ENCODE measurements at regions not wholly inside any gene's neighbourhood (a gene's known extent, or its start where the extent isn't known, plus 50 kb on each side); places are given as distances from the start of the nearest gene placed in this dataset.
"Not testable (repeated sequence)": the region's sequence is repeated elsewhere in the genome, so short reads cannot be mapped to it uniquely, and the experiment has no call there.

DNA sequence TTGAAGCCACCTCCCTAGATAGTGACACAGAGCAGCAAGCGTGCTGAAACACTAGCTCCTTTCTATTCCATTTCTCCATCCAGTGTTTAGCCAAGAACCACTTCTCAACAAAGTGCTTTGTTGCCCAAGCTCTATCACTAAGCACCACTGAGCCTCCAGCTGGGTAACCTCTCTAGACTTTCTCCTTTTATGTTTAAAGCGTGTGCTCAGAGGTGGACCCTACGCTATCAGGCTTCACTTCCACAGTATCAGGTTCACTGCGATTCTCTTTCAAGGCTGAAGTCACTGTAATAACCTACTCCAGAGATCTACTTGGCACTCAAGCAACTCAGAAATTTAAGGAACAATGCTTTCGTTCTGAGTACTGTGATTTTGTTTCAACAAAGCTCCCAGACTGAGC, 197.9 kb downstream of the LNPK start:
- 0 out of 2 replicates have a peak, but pooled peaks cover 4% of the 10 kb centered on the region for H3K27me3 ChIP-seq (ENCODE audit: insufficient read depth, low read length)
- no peak overlapping the region for H3K4me3 ChIP-seq (replicated peaks in 1 of 2; ENCODE audit: low read depth in 1 of 2, low read length in 2 of 2)
- no peak overlapping the region for H3K9ac ChIP-seq (ENCODE audit: low read length)
- H3K9me2 ChIP-seq (ENCODE audit: insufficient read depth) = no peaks in the 10 kb centered on the region
- no peaks in the 10 kb centered on the region for H4K20me1 ChIP-seq (ENCODE audit: insufficient read depth)
- TF ChIP-seq ZNF274 (IDR thresholded peaks at IDR 0.05; ENCODE audit: low read depth, low read length) = no peak
- TF ChIP-seq TCF7L2 (IDR thresholded peaks at IDR 0.05; ENCODE audit: borderline replicate concordance, extremely low read depth, insufficient read depth, insufficient read length) = no peak
- no peak for TF ChIP-seq SP1 (IDR thresholded peaks at IDR 0.05; ENCODE audit: low read depth)
- no peak for TF ChIP-seq YY1 (IDR thresholded peaks at IDR 0.05; ENCODE audit: extremely low read depth, insufficient replicate concordance, low read depth, low read length)
- TF ChIP-seq SIN3A (IDR thresholded peaks at IDR 0.05; ENCODE audit: low read depth) = no peak
- TF ChIP-seq CEBPB (IDR thresholded peaks at IDR 0.05; ENCODE audit: low read depth) = no peak
- TF ChIP-seq, protein P1, sequence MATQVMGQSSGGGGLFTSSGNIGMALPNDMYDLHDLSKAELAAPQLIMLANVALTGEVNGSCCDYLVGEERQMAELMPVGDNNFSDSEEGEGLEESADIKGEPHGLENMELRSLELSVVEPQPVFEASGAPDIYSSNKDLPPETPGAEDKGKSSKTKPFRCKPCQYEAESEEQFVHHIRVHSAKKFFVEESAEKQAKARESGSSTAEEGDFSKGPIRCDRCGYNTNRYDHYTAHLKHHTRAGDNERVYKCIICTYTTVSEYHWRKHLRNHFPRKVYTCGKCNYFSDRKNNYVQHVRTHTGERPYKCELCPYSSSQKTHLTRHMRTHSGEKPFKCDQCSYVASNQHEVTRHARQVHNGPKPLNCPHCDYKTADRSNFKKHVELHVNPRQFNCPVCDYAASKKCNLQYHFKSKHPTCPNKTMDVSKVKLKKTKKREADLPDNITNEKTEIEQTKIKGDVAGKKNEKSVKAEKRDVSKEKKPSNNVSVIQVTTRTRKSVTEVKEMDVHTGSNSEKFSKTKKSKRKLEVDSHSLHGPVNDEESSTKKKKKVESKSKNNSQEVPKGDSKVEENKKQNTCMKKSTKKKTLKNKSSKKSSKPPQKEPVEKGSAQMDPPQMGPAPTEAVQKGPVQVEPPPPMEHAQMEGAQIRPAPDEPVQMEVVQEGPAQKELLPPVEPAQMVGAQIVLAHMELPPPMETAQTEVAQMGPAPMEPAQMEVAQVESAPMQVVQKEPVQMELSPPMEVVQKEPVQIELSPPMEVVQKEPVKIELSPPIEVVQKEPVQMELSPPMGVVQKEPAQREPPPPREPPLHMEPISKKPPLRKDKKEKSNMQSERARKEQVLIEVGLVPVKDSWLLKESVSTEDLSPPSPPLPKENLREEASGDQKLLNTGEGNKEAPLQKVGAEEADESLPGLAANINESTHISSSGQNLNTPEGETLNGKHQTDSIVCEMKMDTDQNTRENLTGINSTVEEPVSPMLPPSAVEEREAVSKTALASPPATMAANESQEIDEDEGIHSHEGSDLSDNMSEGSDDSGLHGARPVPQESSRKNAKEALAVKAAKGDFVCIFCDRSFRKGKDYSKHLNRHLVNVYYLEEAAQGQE (IDR thresholded peaks at IDR 0.05; ENCODE audit: low read depth) = no peak
- TF ChIP-seq FOSL1 (IDR thresholded peaks at IDR 0.05; ENCODE audit: low read depth) = no peak
- TF ChIP-seq, protein P2, sequence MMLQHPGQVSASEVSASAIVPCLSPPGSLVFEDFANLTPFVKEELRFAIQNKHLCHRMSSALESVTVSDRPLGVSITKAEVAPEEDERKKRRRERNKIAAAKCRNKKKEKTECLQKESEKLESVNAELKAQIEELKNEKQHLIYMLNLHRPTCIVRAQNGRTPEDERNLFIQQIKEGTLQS (IDR thresholded peaks at IDR 0.05) = no peak
- BruUV-seq (replicated peaks) = no TSS peak
- intact Hi-C loops (cut with micrococcal nuclease) = no loop called here
- no peaks in the 10 kb centered on the region for H3K9me3 ChIP-seq (ENCODE audit: control insufficient read depth in 1 of 2, insufficient read depth in 1 of 2, low read depth in 1 of 2, low read length in 2 of 2)
- no peak overlapping the region for H2AFZ ChIP-seq (ENCODE audit: low read depth, low read length, poor library complexity, severe bottlenecking)
- H3K79me2 ChIP-seq (ENCODE audit: insufficient read depth, low read length) = no peaks in the 10 kb centered on the region
- POLR2A ChIA-PET = no interaction called here
- H3K4me1 ChIP-seq (ENCODE audit: control insufficient read depth in 1 of 2, insufficient read depth in 2 of 2, low read length in 2 of 2) = no peaks in the 10 kb centered on the region
- DNase-seq (ENCODE audit: low read depth, low spot score) (no peak), ATAC-seq (no peak)
- RAD21 ChIA-PET (ENCODE audit: low non-redundant PET in 1 of 2, low total read pairs in 2 of 2, uncharacterized antibody in 2 of 2, unreplicated experiment in 2 of 2) = no interaction called here
- H3K27ac ChIP-seq (ENCODE audit: low read depth, low read length) = no peak overlapping the region
- no peak overlapping the region for H3K4me2 ChIP-seq (ENCODE audit: low read length)
- CTCF ChIA-PET = no interaction called here
- H3K36me3 ChIP-seq (ENCODE audit: control insufficient read depth in 1 of 2, insufficient read depth in 2 of 2, low read length in 2 of 2) = no peaks in the 10 kb centered on the region

DNA sequence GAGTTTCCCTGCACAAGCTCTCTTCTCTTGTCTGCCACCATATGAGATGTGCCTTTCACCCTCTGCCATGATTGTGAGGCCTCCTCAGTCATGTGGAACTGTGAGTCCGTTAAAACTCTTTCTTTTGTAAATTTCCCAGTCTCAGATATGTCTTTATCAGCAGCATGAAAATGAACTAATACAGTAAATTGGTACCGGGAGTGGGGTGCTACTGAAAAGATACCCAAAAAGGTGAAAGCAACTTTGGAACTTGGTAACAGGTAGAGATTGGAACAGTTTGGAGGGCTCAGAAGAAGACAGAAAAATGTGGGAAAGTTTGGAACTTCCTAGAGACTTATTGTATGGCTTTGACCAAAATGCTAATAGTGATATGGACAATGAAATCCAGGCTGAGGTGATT, 205.6 kb downstream of the LNPK start:
- H3K9me2 ChIP-seq (ENCODE audit: insufficient read depth); H2AFZ ChIP-seq (ENCODE audit: low read depth, low read length, poor library complexity, severe bottlenecking); intact Hi-C loops (cut with micrococcal nuclease); H3K27ac ChIP-seq (ENCODE audit: low read depth, low read length); DNase-seq (ENCODE audit: low read depth, low spot score); BruUV-seq (replicated peaks); H4K20me1 ChIP-seq (ENCODE audit: insufficient read depth); H3K79me2 ChIP-seq (ENCODE audit: insufficient read depth, low read length); H3K4me1 ChIP-seq (ENCODE audit: control insufficient read depth in 1 of 2, insufficient read depth in 2 of 2, low read length in 2 of 2); H3K27me3 ChIP-seq (ENCODE audit: insufficient read depth, low read length); H3K4me2 ChIP-seq (ENCODE audit: low read length); ATAC-seq; RAD21 ChIA-PET (ENCODE audit: low non-redundant PET in 1 of 2, low total read pairs in 2 of 2, uncharacterized antibody in 2 of 2, unreplicated experiment in 2 of 2); H3K9ac ChIP-seq (ENCODE audit: low read length); H3K4me3 ChIP-seq (replicated peaks in 1 of 2; ENCODE audit: low read depth in 1 of 2, low read length in 2 of 2); POLR2A ChIA-PET; H3K9me3 ChIP-seq (ENCODE audit: control insufficient read depth in 1 of 2, insufficient read depth in 1 of 2, low read depth in 1 of 2, low read length in 2 of 2); H3K36me3 ChIP-seq (ENCODE audit: control insufficient read depth in 1 of 2, insufficient read depth in 2 of 2, low read length in 2 of 2); CTCF ChIA-PET: not testable (repeated sequence)
